ENCODE measurements at regions not wholly inside any gene's neighbourhood (a gene's known extent, or its start where the extent isn't known, plus 50 kb on each side); places are given as distances from the start of the nearest gene placed in this dataset.

- TF ChIP-seq REST (IDR thresholded peaks at IDR 0.05) (no peak), GABPA (IDR thresholded peaks at IDR 0.05 in 1 of 2, conservative IDR thresholded peaks at IDR 0.05 in 1 of 2) (no peak), HNF4A (conservative IDR thresholded peaks at IDR 0.05) (no peak), MAX (IDR thresholded peaks at IDR 0.05) (no peak), FOXA1 (IDR thresholded peaks at IDR 0.05) (no peak), SP1 (IDR thresholded peaks at IDR 0.05) (no peak), EGR1 (IDR thresholded peaks at IDR 0.05; ENCODE audit: low read depth in 2 of 2) (no peak), FOXA2 (IDR thresholded peaks at IDR 0.05) (no peak)
Observed at GRCh38 chr20:7627734-7628663, 312.3 kb downstream of the HAO1 start (continued).

- H3K27me3 ChIP-seq (ENCODE audit: control insufficient read depth in 4 of 4, insufficient read depth in 4 of 4, low read length in 3 of 4): no peaks in the 10 kb centered on the region
- H3K9me3 ChIP-seq (ENCODE audit: control insufficient read depth in 4 of 4, low read length in 3 of 4): no peaks in the 10 kb centered on the region
- H3K27ac ChIP-seq (ENCODE audit: low read depth in 1 of 2, low read length in 2 of 2): no peak overlapping the region
- H3K9ac ChIP-seq (ENCODE audit: low read depth in 1 of 2, low read length in 2 of 2): no peak overlapping the region
- H3K4me1 ChIP-seq (ENCODE audit: control insufficient read depth in 4 of 4, insufficient read depth in 4 of 4, low read length in 3 of 4): no peaks in the 10 kb centered on the region
- 52% methylated on average over 1 of the region's 1 CpG for WGBS
- TF ChIP-seq GABPA (IDR thresholded peaks at IDR 0.05 in 1 of 2, conservative IDR thresholded peaks at IDR 0.05 in 1 of 2): no peak
- TF ChIP-seq HNF4A (conservative IDR thresholded peaks at IDR 0.05): no peak
- TF ChIP-seq RAD21 (IDR thresholded peaks at IDR 0.05): no peak
- DNase-seq (ENCODE audit: low spot score): no peak
- H3K4me3 ChIP-seq (ENCODE audit: low read depth in 1 of 3, low read length in 3 of 3): no peak overlapping the region
- H3K36me3 ChIP-seq (ENCODE audit: control insufficient read depth in 4 of 4, insufficient read depth in 3 of 4, low read depth in 1 of 4, low read length in 3 of 4): no peaks in the 10 kb centered on the region
Observed at GRCh38 chr20:7629880-7630279, 310.4 kb downstream of the HAO1 start.

- no peaks in the 10 kb centered on the region for H3K27me3 ChIP-seq (ENCODE audit: control insufficient read depth in 4 of 4, insufficient read depth in 4 of 4, low read length in 3 of 4)
- no peaks in the 10 kb centered on the region for H3K9me3 ChIP-seq (ENCODE audit: control insufficient read depth in 4 of 4, low read length in 3 of 4)
- H3K9ac ChIP-seq (ENCODE audit: low read depth in 1 of 2, low read length in 2 of 2): no peak overlapping the region
- H3K4me1 ChIP-seq (ENCODE audit: control insufficient read depth in 4 of 4, insufficient read depth in 4 of 4, low read length in 3 of 4): no peaks in the 10 kb centered on the region
- DNase-seq (ENCODE audit: low spot score): no peak
- H3K36me3 ChIP-seq (ENCODE audit: control insufficient read depth in 4 of 4, insufficient read depth in 3 of 4, low read depth in 1 of 4, low read length in 3 of 4): no peaks in the 10 kb centered on the region
- H3K4me3 ChIP-seq (ENCODE audit: low read depth in 1 of 3, low read length in 3 of 3): no peak overlapping the region
- H3K27ac ChIP-seq (ENCODE audit: low read depth in 1 of 2, low read length in 2 of 2): no peak overlapping the region
- TF ChIP-seq RXRA (IDR thresholded peaks at IDR 0.05) (no peak), CTCF (IDR thresholded peaks at IDR 0.05; ENCODE audit: low read depth, low read length, missing input control) (no peak), FOXA1 (IDR thresholded peaks at IDR 0.05) (no peak), GABPA (IDR thresholded peaks at IDR 0.05 in 1 of 2, conservative IDR thresholded peaks at IDR 0.05 in 1 of 2) (no peak), MAX (IDR thresholded peaks at IDR 0.05) (no peak), ATF3 (IDR thresholded peaks at IDR 0.05) (no peak), REST (IDR thresholded peaks at IDR 0.05) (no peak), RAD21 (IDR thresholded peaks at IDR 0.05) (no peak), FOXA2 (IDR thresholded peaks at IDR 0.05) (no peak), HNF4G (IDR thresholded peaks at IDR 0.05) (no peak), TAF1 (conservative IDR thresholded peaks at IDR 0.05) (no peak), EGR1 (IDR thresholded peaks at IDR 0.05; ENCODE audit: low read depth in 2 of 2) (no peak), YY1 (IDR thresholded peaks at IDR 0.05) (no peak), ZBTB33 (IDR thresholded peaks at IDR 0.05) (no peak), HNF4A (conservative IDR thresholded peaks at IDR 0.05) (no peak)
Observed at GRCh38 chr20:7637184-7637583, 303.1 kb downstream of the HAO1 start.

All from liver (tissue), 8 donors.